ENCODE measurements at regions not wholly inside any gene's neighbourhood (a gene's known extent, or its start where the extent isn't known, plus 50 kb on each side); places are given as distances from the start of the nearest gene placed in this dataset.

GRCh38 chr15:31550211-31550977, 223.8 kb downstream of the KLF13 start:
- no peak for DNase-seq (ENCODE audit: low spot score)
- Histone ChIP-seq H3K27me3 (no peaks in the 10 kb centered on the region), H4K20me1 (ENCODE audit: insufficient read depth, poor library complexity, severe bottlenecking) (no peaks in the 10 kb centered on the region), H3K27ac (no peak overlapping the region), H3K9me2 (replicated peaks; ENCODE audit: insufficient read depth) (no peaks in the 10 kb centered on the region), H3K36me3 (replicated peaks; ENCODE audit: insufficient read depth, low read depth) (no peaks in the 10 kb centered on the region), H3K4me1 (ENCODE audit: insufficient read depth) (no peaks in the 10 kb centered on the region), H2AFZ (no peak overlapping the region), H3K79me2 (no peaks in the 10 kb centered on the region), H3K4me2 (no peak overlapping the region), H3K9me3 (ENCODE audit: low read depth) (no peaks in the 10 kb centered on the region), H3K4me3 (no peak overlapping the region)
- WGBS (ENCODE audit: low lambda C conversion rate, missing lambda C conversion rate): 90% methylated on average over 8 of the region's 8 CpGs
- no peak for TF ChIP-seq CTCF (IDR thresholded peaks at IDR 0.05; ENCODE audit: poor library complexity)
- TF ChIP-seq EZH2phosphoT487 (IDR thresholded peaks at IDR 0.05; ENCODE audit: low read depth, severe bottlenecking, unreplicated experiment): no peak
- no peak for TF ChIP-seq EZH2 (IDR thresholded peaks at IDR 0.05; ENCODE audit: borderline replicate concordance)

GRCh38 chr15:31551323-31551722, 224.7 kb downstream of the KLF13 start:
- no peak for TF ChIP-seq CTCF (IDR thresholded peaks at IDR 0.05; ENCODE audit: poor library complexity)
- no peak for TF ChIP-seq EZH2 (IDR thresholded peaks at IDR 0.05; ENCODE audit: borderline replicate concordance)
- TF ChIP-seq EZH2phosphoT487 (IDR thresholded peaks at IDR 0.05; ENCODE audit: low read depth, severe bottlenecking, unreplicated experiment): no peak
- H3K4me3 ChIP-seq: no peak overlapping the region

GRCh38 chr15:31552482-31553099, 226.0 kb downstream of the KLF13 start:
- H4K20me1 ChIP-seq (ENCODE audit: insufficient read depth, poor library complexity, severe bottlenecking): no peaks in the 10 kb centered on the region
- no peak overlapping the region for H3K4me2 ChIP-seq
- no peak overlapping the region for H3K4me3 ChIP-seq
- 88% methylated on average over 13 of the region's 13 CpGs for WGBS (ENCODE audit: low lambda C conversion rate, missing lambda C conversion rate)
- no peaks in the 10 kb centered on the region for H3K36me3 ChIP-seq (replicated peaks; ENCODE audit: insufficient read depth, low read depth)
- TF ChIP-seq EZH2phosphoT487 (IDR thresholded peaks at IDR 0.05; ENCODE audit: low read depth, severe bottlenecking, unreplicated experiment): no peak
- TF ChIP-seq EZH2 (IDR thresholded peaks at IDR 0.05; ENCODE audit: borderline replicate concordance): no peak
- no peak for TF ChIP-seq CTCF (IDR thresholded peaks at IDR 0.05; ENCODE audit: poor library complexity)
- no peaks in the 10 kb centered on the region for H3K27me3 ChIP-seq
- H3K79me2 ChIP-seq: no peaks in the 10 kb centered on the region
- no peak for DNase-seq (ENCODE audit: low spot score)
- H3K9me2 ChIP-seq (replicated peaks; ENCODE audit: insufficient read depth): no peaks in the 10 kb centered on the region
- no peaks in the 10 kb centered on the region for H3K9me3 ChIP-seq (ENCODE audit: low read depth)
- H2AFZ ChIP-seq: no peak overlapping the region
- H3K27ac ChIP-seq: no peak overlapping the region
- H3K4me1 ChIP-seq (ENCODE audit: insufficient read depth): no peaks in the 10 kb centered on the region

More at GRCh38 chr15:31551323-31551722, 224.7 kb downstream of the KLF13 start:
- no peaks in the 10 kb centered on the region for H4K20me1 ChIP-seq (ENCODE audit: insufficient read depth, poor library complexity, severe bottlenecking)
- WGBS (ENCODE audit: low lambda C conversion rate, missing lambda C conversion rate): 86% methylated on average over 5 of the region's 5 CpGs
- no peak overlapping the region for H3K27ac ChIP-seq
- H3K4me1 ChIP-seq (ENCODE audit: insufficient read depth): no peaks in the 10 kb centered on the region
- no peak overlapping the region for H3K4me2 ChIP-seq
- no peaks in the 10 kb centered on the region for H3K9me2 ChIP-seq (replicated peaks; ENCODE audit: insufficient read depth)
- no peak overlapping the region for H2AFZ ChIP-seq
- H3K9me3 ChIP-seq (ENCODE audit: low read depth): no peaks in the 10 kb centered on the region
- no peak for DNase-seq (ENCODE audit: low spot score)
- no peaks in the 10 kb centered on the region for H3K79me2 ChIP-seq
- H3K27me3 ChIP-seq: no peaks in the 10 kb centered on the region
- H3K36me3 ChIP-seq (replicated peaks; ENCODE audit: insufficient read depth, low read depth): no peaks in the 10 kb centered on the region

Data from hepatocyte (in vitro differentiated cells).